AG04450 (cell line): ENCODE measurements at regions not wholly inside any gene's neighbourhood (a gene's known extent, or its start where the extent isn't known, plus 50 kb on each side); places are given as distances from the start of the nearest gene placed in this dataset.

Experiments
- CTCF ChIA-PET: fragments of 300-600, 350-600 bp; formaldehyde crosslinking; extraction: SDS; loops from one replicate; lab custom pipeline; 2022; ENCODE audit warnings: antibody characterized with exemption, inconsistent platforms; lab: Charles Lee
- POLR2A ChIA-PET: fragments of 350-600 bp; formaldehyde crosslinking; extraction: SDS; loops from one replicate; lab custom pipeline; 2021; ENCODE audit warnings: antibody characterized with exemption, inconsistent platforms; lab: Yijun Ruan, JAX
- DNase-seq: peaks from one replicate; pipeline ENCODE4 v3.0.0-alpha.2; 2011; ENCODE audit warnings: low read depth, low spot score
- H3K27ac ChIP-seq: one replicate; pipeline ENCODE4 v1.5.1; 2012; ENCODE audit warnings: low read depth, low read length, control low read depth
- H3K27me3 ChIP-seq: one replicate; pipeline ENCODE4 v1.6.0; 2012; ENCODE audit warnings: low read length; ENCODE audit not compliant: control insufficient read depth, insufficient read depth
- H3K4me3 ChIP-seq: 2 replicates; pipeline ENCODE4 v1.5.1; 2011; ENCODE audit warnings: mild to moderate bottlenecking, low read depth, low read length, control low read depth
- H3K9me3 ChIP-seq: 2 replicates; pipeline ENCODE4 v1.5.1; 2012; ENCODE audit warnings: low read length; ENCODE audit not compliant: control insufficient read depth, insufficient read depth
- CTCF ChIP-seq: IDR thresholded peaks from 2 replicates; pipeline ENCODE4 v1.5.1; 2011; ENCODE audit warnings: low read depth, low read length, control low read depth, inconsistent platforms

GRCh38 chr16:79295162-79295561 lies 305.4 kb downstream of the MAF start:
- CTCF ChIA-PET: no interaction called here
- no peak overlapping the region for H3K27ac ChIP-seq
- no peak overlapping the region for H3K4me3 ChIP-seq
- H3K27me3 ChIP-seq: no peaks in the 10 kb centered on the region
- TF ChIP-seq CTCF: no peak
- DNase-seq: no peak
- H3K9me3 ChIP-seq: peaks cover 44% of the 10 kb centered on the region
- POLR2A ChIA-PET: no interaction called here

DNA sequence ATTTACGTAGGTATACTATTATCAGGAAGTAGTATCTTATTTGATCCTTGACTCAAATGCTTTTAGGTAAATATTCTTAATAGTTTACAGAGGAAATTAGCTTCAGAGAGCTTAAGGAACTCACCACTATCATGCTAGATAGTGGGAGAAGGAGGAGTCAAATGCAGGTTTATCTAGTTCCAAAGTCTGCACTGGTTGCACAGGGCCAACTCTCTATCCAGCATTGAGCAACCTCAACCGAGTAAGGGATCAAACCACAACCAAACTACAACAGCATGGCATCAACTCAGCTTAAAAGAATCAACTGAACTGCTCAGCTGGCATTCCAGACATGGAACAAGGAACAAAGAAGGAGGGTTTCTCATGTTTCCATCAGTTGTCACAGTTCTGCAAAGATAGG lies 306.0 kb downstream of the MAF start:
- TF ChIP-seq CTCF: no peak
- Histone ChIP-seq H3K9me3 (peaks cover 43% of the 10 kb centered on the region), H3K27ac (no peak overlapping the region), H3K27me3 (no peaks in the 10 kb centered on the region), H3K4me3 (no peak overlapping the region)
- ChIA-PET CTCF (no interaction called here), POLR2A (no interaction called here)
- no peak for DNase-seq

DNA sequence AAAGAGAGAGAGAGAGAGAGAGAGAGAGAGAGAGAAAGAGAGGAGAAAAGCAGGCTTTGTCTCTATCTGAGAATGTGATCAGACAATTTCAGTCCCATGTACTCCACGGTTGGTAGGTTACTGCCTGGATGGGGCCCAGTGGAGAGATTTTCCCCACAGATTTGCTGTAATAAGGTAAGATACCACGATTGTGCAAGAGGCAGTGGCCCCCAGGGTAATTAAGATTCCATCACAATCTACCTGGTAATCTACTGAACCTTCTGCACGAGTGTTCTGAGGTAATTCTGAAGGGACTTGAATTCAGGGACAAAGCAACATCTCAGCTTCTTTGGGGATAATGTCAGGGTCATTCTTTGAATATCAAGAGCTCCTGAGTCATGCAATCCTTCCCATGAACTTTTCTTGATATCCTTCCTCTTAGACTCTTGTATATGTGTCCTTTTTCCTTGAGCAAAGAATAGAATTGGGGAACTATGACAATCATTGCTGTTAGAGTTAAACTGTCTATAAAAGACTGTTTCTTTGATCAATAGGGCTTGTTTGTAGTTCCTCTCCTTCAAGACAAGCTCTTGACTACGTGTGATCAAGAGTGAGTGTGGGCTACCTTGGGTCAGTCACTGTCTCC lies 306.6 kb downstream of the MAF start:
- peaks cover 42% of the 10 kb centered on the region for H3K9me3 ChIP-seq
- H3K4me3 ChIP-seq: no peak overlapping the region
- no peak for DNase-seq
- no peak for TF ChIP-seq CTCF
- CTCF ChIA-PET: no interaction called here
- POLR2A ChIA-PET: no interaction called here
- no peaks in the 10 kb centered on the region for H3K27me3 ChIP-seq
- H3K27ac ChIP-seq: no peak overlapping the region

- CTCF ChIA-PET: no interaction called here
- H3K27ac ChIP-seq: no peak overlapping the region
- POLR2A ChIA-PET: no interaction called here
- H3K27me3 ChIP-seq: no peaks in the 10 kb centered on the region
- H3K9me3 ChIP-seq: peaks cover 37% of the 10 kb centered on the region
- no peak for TF ChIP-seq CTCF
- no peak for DNase-seq
- no peak overlapping the region for H3K4me3 ChIP-seq
Measured at GRCh38 chr16:79288066-79288465, 312.5 kb downstream of the MAF start.

- no peak for DNase-seq
- CTCF ChIA-PET: no interaction called here
- TF ChIP-seq CTCF: no peak
- H3K27me3 ChIP-seq: no peaks in the 10 kb centered on the region
- no peak overlapping the region for H3K4me3 ChIP-seq
- POLR2A ChIA-PET: no interaction called here
- H3K27ac ChIP-seq: no peak overlapping the region
- peaks cover 37% of the 10 kb centered on the region for H3K9me3 ChIP-seq
Measured at GRCh38 chr16:79287424-79287917, 313.1 kb downstream of the MAF start.
